ENCODE measurements at regions not wholly inside any gene's neighbourhood (a gene's known extent, or its start where the extent isn't known, plus 50 kb on each side); places are given as distances from the start of the nearest gene placed in this dataset.

DNA sequence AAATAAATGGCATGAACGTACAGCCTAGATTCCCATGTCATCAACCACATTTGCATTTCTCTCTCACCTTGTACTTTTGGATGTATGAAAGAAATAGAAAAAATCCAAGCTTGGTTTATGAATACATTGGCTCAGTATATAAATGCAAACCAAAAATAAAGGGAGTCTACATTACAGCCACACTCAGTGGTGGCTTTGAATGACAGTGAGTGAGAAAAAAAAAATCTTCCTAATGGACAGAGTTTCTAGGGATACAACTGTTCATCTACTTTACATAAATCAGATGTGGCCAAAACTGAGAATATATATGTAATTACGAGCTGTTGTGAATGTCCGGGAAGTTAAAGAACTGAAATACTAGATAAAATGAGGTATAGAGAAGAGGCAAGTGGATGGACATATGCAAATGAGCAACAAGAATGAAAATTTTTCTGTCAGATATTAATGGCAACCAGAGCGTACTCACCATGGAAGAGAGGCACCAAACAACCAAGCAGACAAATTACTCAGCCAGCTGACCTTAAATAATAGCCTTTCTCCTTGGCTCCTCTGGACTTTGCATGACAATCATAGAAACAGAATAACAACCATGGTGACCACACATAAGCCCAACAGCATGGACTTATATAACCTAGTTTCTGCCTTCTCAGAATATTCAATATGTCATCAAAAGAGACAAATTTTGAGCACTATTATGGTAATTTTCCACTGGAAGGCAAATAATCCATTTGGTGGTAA lies 1305.8 kb downstream of the OTOL1 start:
- Mint-ChIP-seq H3K4me1 (no peaks in the 10 kb centered on the region), H3K4me3 (no peak overlapping the region), H3K9me3 (peaks cover 0 to 9% (median 1%) of the 10 kb centered on the region in 3 donors), H3K27ac (no peak overlapping the region), H3K27me3 (no peaks in the 10 kb centered on the region), H3K36me3 (no peaks in the 10 kb centered on the region)

DNA sequence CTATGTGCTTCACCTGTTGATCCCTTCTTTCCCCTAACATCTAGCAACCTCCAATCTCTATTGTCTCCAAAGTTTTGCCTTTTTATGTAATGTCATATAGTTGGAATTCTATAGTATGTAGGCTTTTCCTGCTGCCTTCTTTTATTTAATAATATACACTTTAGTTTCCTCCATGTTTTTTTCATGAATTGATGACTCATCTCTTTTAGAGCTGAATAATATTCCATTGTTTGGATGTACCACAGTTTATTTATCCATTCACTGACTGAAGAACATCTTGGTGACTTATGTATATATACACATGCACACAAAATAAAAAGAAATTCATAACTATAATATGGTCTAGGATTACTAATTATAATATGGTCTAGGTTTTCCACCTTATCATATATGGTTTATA lies 1314.2 kb downstream of the OTOL1 start:
- H3K4me3 Mint-ChIP-seq = no peak overlapping the region
- H3K27ac Mint-ChIP-seq = no peak overlapping the region
- H3K36me3 Mint-ChIP-seq = no peaks in the 10 kb centered on the region
- H3K27me3 Mint-ChIP-seq = no peaks in the 10 kb centered on the region
- H3K4me1 Mint-ChIP-seq = no peaks in the 10 kb centered on the region
- H3K9me3 Mint-ChIP-seq = peaks cover 0 to 6% (median 0%) of the 10 kb centered on the region in 3 donors

GRCh38 chr3:162842549-162843216 lies 1346.1 kb downstream of the OTOL1 start:
- H3K36me3 Mint-ChIP-seq = no peaks in the 10 kb centered on the region
- no peaks in the 10 kb centered on the region for H3K27me3 Mint-ChIP-seq
- H3K27ac Mint-ChIP-seq = no peak overlapping the region
- H3K9me3 Mint-ChIP-seq = peaks cover 0 to 8% (median 3%) of the 10 kb centered on the region in 3 donors
- no peak overlapping the region for H3K4me3 Mint-ChIP-seq
- no peaks in the 10 kb centered on the region for H3K4me1 Mint-ChIP-seq

DNA sequence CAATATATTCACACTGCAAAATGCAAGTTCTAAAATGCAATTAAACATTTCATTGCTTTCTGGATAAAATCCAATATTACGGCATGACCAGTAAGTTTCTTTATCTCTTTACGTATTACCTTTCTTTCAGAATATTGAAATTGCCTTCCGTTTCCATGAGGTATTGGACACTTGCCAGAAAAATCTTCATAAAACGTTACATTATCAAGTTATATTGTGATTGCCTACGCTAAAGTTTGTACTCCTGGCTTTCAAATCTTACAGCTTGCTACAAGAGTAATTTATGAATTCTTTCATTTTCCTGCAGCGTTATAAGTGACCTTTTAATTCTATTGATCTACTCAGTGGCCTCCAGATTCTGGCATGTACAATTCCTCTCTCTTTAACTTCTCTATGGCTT lies 1349.3 kb downstream of the OTOL1 start:
- H3K9me3 Mint-ChIP-seq = peaks cover 0 to 10% (median 1%) of the 10 kb centered on the region in 3 donors
- H3K4me3 Mint-ChIP-seq = no peak overlapping the region
- no peaks in the 10 kb centered on the region for H3K36me3 Mint-ChIP-seq
- H3K27ac Mint-ChIP-seq = no peak overlapping the region
- no peaks in the 10 kb centered on the region for H3K27me3 Mint-ChIP-seq
- H3K4me1 Mint-ChIP-seq = no peaks in the 10 kb centered on the region

GRCh38 chr3:162847511-162847910 lies 1350.9 kb downstream of the OTOL1 start:
- Mint-ChIP-seq H3K36me3 (no peaks in the 10 kb centered on the region), H3K4me3 (no peak overlapping the region), H3K27ac (no peak overlapping the region), H3K4me1 (no peaks in the 10 kb centered on the region), H3K9me3 (peaks cover 0 to 17% (median 1%) of the 10 kb centered on the region in 3 donors), H3K27me3 (no peaks in the 10 kb centered on the region)

DNA sequence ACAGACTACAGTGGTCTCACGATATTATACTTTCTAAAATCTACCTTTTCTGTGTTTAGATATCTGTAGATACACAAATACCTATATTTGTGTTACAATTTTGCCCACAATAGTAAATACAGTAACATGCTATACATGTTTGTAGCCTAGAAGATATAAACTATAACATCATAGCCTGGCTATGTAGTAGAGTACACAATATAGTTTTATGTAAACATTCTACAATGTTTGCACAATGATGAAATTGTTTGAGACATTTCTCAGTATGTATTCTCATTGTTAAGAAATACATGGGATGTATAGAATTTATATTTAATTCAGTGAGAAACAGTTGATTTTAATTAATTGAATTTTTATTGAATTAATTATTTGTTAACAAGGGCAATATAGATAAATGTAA lies 1367.0 kb downstream of the OTOL1 start:
- Mint-ChIP-seq H3K4me3 (no peak overlapping the region), H3K4me1 (no peaks in the 10 kb centered on the region), H3K27me3 (no peaks in the 10 kb centered on the region), H3K36me3 (no peaks in the 10 kb centered on the region), H3K9me3 (peaks cover 0 to 3% (median 0%) of the 10 kb centered on the region in 3 donors), H3K27ac (no peak overlapping the region)

DNA sequence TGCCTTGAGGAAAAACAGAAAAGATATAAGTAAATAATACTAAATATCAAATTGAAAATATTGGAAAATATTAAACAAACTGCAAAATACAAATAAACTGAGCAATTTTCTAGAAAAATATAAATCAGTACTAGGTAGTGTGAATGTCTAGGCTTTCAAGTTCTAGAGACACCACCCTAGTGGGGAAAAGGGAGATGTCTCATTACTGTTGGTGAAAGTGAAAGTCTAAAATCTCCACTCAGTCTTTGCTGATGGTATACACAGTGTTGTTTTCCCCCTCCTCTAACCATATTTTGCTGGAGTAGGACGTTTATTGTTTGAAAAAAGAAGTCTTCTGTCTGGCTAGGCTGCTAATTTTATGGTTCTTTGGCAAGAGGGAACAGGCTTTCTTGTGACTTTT lies 1368.9 kb downstream of the OTOL1 start:
- H3K36me3 Mint-ChIP-seq = no peaks in the 10 kb centered on the region
- no peak overlapping the region for H3K27ac Mint-ChIP-seq
- no peaks in the 10 kb centered on the region for H3K27me3 Mint-ChIP-seq
- H3K9me3 Mint-ChIP-seq = peaks cover 0 to 4% (median 2%) of the 10 kb centered on the region in 3 donors
- H3K4me3 Mint-ChIP-seq = no peak overlapping the region
- H3K4me1 Mint-ChIP-seq = no peaks in the 10 kb centered on the region

DNA sequence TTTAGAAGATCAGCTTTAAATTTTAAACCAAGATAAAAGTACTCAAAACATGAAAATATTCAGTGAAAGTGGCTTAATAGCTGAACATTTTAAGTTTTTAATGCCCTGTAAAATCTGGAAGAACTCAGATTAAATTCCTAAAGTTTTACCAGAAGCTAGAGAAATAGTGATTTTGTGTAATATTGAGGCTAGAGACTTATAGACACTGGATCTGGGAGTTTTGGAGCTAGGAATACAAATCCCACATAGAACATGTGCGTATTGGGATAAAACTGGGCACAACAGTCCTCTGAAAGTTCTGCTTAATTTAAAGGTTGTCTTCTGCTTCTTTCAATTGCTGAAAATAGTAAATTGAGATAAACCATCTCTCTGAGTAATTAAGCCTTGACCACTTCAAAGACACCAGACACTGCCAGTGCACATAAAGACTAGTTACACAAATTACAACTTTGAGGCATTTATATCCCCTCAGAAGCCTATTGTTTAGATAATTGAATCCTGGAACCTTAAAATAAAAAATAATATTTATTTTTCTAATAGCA lies 1382.5 kb downstream of the OTOL1 start:
- Mint-ChIP-seq H3K27ac (no peak overlapping the region), H3K36me3 (no peaks in the 10 kb centered on the region), H3K4me1 (no peaks in the 10 kb centered on the region), H3K9me3 (peaks cover 0 to 3% (median 2%) of the 10 kb centered on the region in 3 donors), H3K4me3 (no peak overlapping the region), H3K27me3 (no peaks in the 10 kb centered on the region)

GRCh38 chr3:162884373-162884772 lies 1387.8 kb downstream of the OTOL1 start:
- H3K4me3 Mint-ChIP-seq = no peak overlapping the region
- peaks cover 0 to 3% (median 2%) of the 10 kb centered on the region in 3 donors for H3K9me3 Mint-ChIP-seq
- no peaks in the 10 kb centered on the region for H3K36me3 Mint-ChIP-seq
- H3K27me3 Mint-ChIP-seq = no peaks in the 10 kb centered on the region
- no peak overlapping the region for H3K27ac Mint-ChIP-seq
- H3K4me1 Mint-ChIP-seq = no peaks in the 10 kb centered on the region

- H3K9me3 Mint-ChIP-seq = peaks cover 0 to 15% (median 2%) of the 10 kb centered on the region in 3 donors
- no peaks in the 10 kb centered on the region for H3K27me3 Mint-ChIP-seq
- no peak overlapping the region for H3K27ac Mint-ChIP-seq
- no peaks in the 10 kb centered on the region for H3K4me1 Mint-ChIP-seq
- H3K4me3 Mint-ChIP-seq = no peak overlapping the region
- H3K36me3 Mint-ChIP-seq = no peaks in the 10 kb centered on the region
Measured at GRCh38 chr3:162892921-162893793, 1396.5 kb downstream of the OTOL1 start.

DNA sequence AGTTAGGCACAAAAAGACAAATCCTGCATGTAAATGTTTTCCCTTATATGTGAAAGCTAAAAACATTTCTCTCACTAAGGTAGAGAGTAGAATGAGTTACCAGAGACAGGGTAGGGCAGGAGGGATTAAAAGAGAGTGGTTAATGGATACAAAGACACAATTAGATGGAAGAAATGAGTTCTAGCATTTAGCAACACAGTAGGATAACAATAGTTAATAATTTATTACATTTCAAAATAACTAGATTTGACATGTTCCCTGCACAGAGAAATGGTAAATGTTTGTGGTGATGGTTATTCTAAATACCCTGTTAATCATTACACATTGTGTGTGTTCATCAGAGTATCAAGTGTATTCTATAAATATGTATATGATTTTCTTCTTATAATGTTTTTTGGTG lies 1400.7 kb downstream of the OTOL1 start:
- no peaks in the 10 kb centered on the region for H3K36me3 Mint-ChIP-seq
- no peaks in the 10 kb centered on the region for H3K4me1 Mint-ChIP-seq
- H3K27me3 Mint-ChIP-seq = no peaks in the 10 kb centered on the region
- H3K27ac Mint-ChIP-seq = no peak overlapping the region
- H3K9me3 Mint-ChIP-seq = peaks cover 0 to 15% (median 4%) of the 10 kb centered on the region in 3 donors
- H3K4me3 Mint-ChIP-seq = no peak overlapping the region

DNA sequence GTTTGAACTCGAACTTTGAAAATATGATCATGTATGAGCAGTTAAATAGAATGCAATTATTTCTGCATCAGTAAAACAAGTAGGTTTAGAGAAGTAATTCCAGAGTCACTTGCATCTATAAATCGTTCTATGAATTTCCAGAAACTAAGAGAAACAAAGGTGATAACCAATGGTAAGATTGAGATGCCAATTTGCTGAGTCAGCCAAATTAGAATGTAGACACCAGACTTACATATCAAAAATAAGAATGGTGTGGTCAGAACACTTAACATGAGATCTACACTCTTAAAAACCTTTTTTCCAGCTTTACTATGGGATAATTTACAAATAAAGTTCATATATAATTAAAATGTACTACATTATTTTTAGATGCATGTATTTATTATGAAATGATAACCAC lies 1435.9 kb downstream of the OTOL1 start:
- Mint-ChIP-seq H3K27me3 (no peaks in the 10 kb centered on the region), H3K9me3 (peaks cover 4 to 7% (median 5%) of the 10 kb centered on the region in 3 donors), H3K4me3 (no peak overlapping the region), H3K27ac (no peak overlapping the region), H3K4me1 (no peaks in the 10 kb centered on the region), H3K36me3 (no peaks in the 10 kb centered on the region)

- no peak overlapping the region for H3K27ac Mint-ChIP-seq
- H3K36me3 Mint-ChIP-seq = no peaks in the 10 kb centered on the region
Measured at GRCh38 chr3:162933656-162934055, 1437.0 kb downstream of the OTOL1 start.

GRCh38 chr3:162936706-162937105 lies 1440.1 kb downstream of the OTOL1 start:
- no peak overlapping the region for H3K4me3 Mint-ChIP-seq
- H3K36me3 Mint-ChIP-seq = no peaks in the 10 kb centered on the region
- H3K27me3 Mint-ChIP-seq = no peaks in the 10 kb centered on the region
- H3K4me1 Mint-ChIP-seq = no peaks in the 10 kb centered on the region
- H3K27ac Mint-ChIP-seq = no peak overlapping the region
- peaks cover 2 to 7% (median 6%) of the 10 kb centered on the region in 3 donors for H3K9me3 Mint-ChIP-seq

More at GRCh38 chr3:162933656-162934055, 1437.0 kb downstream of the OTOL1 start:
- Mint-ChIP-seq H3K9me3 (peaks cover 4 to 6% (median 4%) of the 10 kb centered on the region in 3 donors), H3K27me3 (no peaks in the 10 kb centered on the region), H3K4me3 (no peak overlapping the region), H3K4me1 (no peaks in the 10 kb centered on the region)

DNA sequence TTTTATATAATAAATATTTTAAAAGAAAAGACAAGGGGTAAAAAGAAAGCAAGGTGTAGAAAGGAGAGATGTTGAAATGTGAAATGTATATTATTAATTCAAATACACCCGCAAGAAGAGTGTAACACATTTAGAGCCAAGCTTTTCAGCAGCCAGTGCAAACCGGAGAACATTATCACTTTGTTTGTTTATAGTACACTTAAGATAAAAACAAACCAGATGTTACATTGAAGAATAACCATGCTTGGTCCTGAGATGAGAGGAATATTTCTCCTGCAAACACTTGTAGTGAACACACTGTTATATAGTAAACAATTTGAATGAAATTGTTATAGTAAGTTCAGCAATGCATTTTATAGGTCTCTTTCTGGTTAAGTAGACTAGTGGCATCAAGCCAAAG lies 1441.5 kb downstream of the OTOL1 start:
- Mint-ChIP-seq H3K36me3 (no peaks in the 10 kb centered on the region), H3K27me3 (no peaks in the 10 kb centered on the region), H3K9me3 (peaks cover 2 to 7% (median 6%) of the 10 kb centered on the region in 3 donors), H3K27ac (no peak overlapping the region), H3K4me1 (no peaks in the 10 kb centered on the region), H3K4me3 (no peak overlapping the region)
